CD14-positive monocyte (primary cell): ENCODE measurements at regions not wholly inside any gene's neighbourhood (a gene's known extent, or its start where the extent isn't known, plus 50 kb on each side); places are given as distances from the start of the nearest gene placed in this dataset.

Source experiments
- DNase-seq, 3 donors: peaks; one replicate each; pipeline ENCODE4 v3.0.0-alpha.2; 2011 to 2022
- H2AFZ ChIP-seq: 2 replicates; pipeline ENCODE4 v1.6.0; 2012; ENCODE audit warnings: mild to moderate bottlenecking, low read depth, low read length, inconsistent platforms; ENCODE audit not compliant: insufficient read depth, poor library complexity, severe bottlenecking
- H3K27ac ChIP-seq, 2 donors: 1 replicate in 1 of 2; 2 replicates in 1 of 2; pipeline ENCODE4 v1.5.1; 2012 to 2013; ENCODE audit warnings: low read length in 2 of 2, control low read depth in 1 of 2, inconsistent platforms in 1 of 2, low read depth in 1 of 2, mild to moderate bottlenecking in 1 of 2
- H3K27me3 ChIP-seq, 2 donors: one replicate each; pipeline versions ENCODE4 v1.6.0 to v1.6.1; 2011 to 2013; ENCODE audit warnings: low read length in 2 of 2; ENCODE audit not compliant: control insufficient read depth in 2 of 2, insufficient read depth in 2 of 2
- H3K36me3 ChIP-seq, 2 donors: replicated peaks in 1 of 2; 1 replicate in 1 of 2; 2 replicates in 1 of 2; pipeline versions ENCODE4 v1.5.1 to v1.6.1; 2012 to 2013; ENCODE audit warnings: low read length in 2 of 2, control low read depth in 1 of 2, inconsistent platforms in 1 of 2, mild to moderate bottlenecking in 1 of 2; ENCODE audit not compliant: insufficient read depth in 2 of 2, control insufficient read depth in 1 of 2
- H3K4me1 ChIP-seq, 2 donors: 1 replicate in 1 of 2; 2 replicates in 1 of 2; pipeline versions ENCODE4 v1.5.1 to v1.6.1; 2012 to 2013; ENCODE audit warnings: low read length in 2 of 2, control low read depth in 1 of 2, inconsistent platforms in 1 of 2, mild to moderate bottlenecking in 1 of 2, moderate library complexity in 1 of 2; ENCODE audit not compliant: insufficient read depth in 2 of 2, control insufficient read depth in 1 of 2
- H3K4me2 ChIP-seq: replicated peaks from 2 replicates; pipeline ENCODE3; 2012; ENCODE audit warnings: low read length, moderate library complexity, mild to moderate bottlenecking; ENCODE audit not compliant: poor library complexity, severe bottlenecking; ENCODE audit errors: extremely low read depth
- H3K4me3 ChIP-seq, 3 experiments: fragments of 200-600 bp in 1 of 3; sonication (generic) in 1 of 3; replicated peaks in 1 of 3; 1 replicate in 2 of 3; 2 replicates in 1 of 3; pipeline ENCODE4 v1.5.1; 2011 to 2013; ENCODE audit warnings: low read length in 3 of 3, mild to moderate bottlenecking in 3 of 3, control low read depth in 2 of 3, low read depth in 2 of 3, inconsistent platforms in 1 of 3, moderate library complexity in 1 of 3
- H3K79me2 ChIP-seq: 2 replicates; pipeline ENCODE4 v1.6.0; 2012; ENCODE audit warnings: mild to moderate bottlenecking, control low read depth, inconsistent platforms, low read length, moderate library complexity; ENCODE audit not compliant: insufficient read depth
- H3K9ac ChIP-seq: 2 replicates; pipeline ENCODE4 v1.6.0; 2017; ENCODE audit warnings: low read length, mild to moderate bottlenecking; ENCODE audit not compliant: insufficient read depth, poor library complexity, severe bottlenecking
- H3K9me3 ChIP-seq, 2 donors: replicated peaks in 1 of 2; 1 replicate in 1 of 2; 2 replicates in 1 of 2; pipeline versions ENCODE4 v1.5.1 to v1.6.1; 2012 to 2013; ENCODE audit warnings: low read length in 2 of 2, control low read depth in 1 of 2; ENCODE audit not compliant: control insufficient read depth in 1 of 2, insufficient read depth in 1 of 2
- H4K20me1 ChIP-seq: 2 replicates; pipeline ENCODE4 v1.6.0; 2012; ENCODE audit warnings: mild to moderate bottlenecking, low read length, control low read depth, moderate library complexity; ENCODE audit not compliant: insufficient read depth
- H3K27ac Mint-ChIP-seq, 7 donors: one replicate each; pipeline ENCODE4 v1.8.0; 2020; ENCODE audit warnings: mild to moderate bottlenecking in 7 of 7, mixed read lengths in 7 of 7, moderate library complexity in 6 of 7, inconsistent platforms in 2 of 7
- H3K27me3 Mint-ChIP-seq, 3 donors: one replicate each; pipeline ENCODE4 v1.8.0; 2021 to 2022; ENCODE audit warnings: low read depth in 3 of 3, mild to moderate bottlenecking in 3 of 3, mixed read lengths in 3 of 3, moderate library complexity in 3 of 3, inconsistent platforms in 1 of 3
- H3K36me3 Mint-ChIP-seq, 2 donors: one replicate each; pipeline ENCODE4 v1.8.0; 2020; ENCODE audit warnings: mixed read lengths in 2 of 2, inconsistent platforms in 1 of 2, mild to moderate bottlenecking in 1 of 2
- H3K4me1 Mint-ChIP-seq: one replicate; pipeline ENCODE4 v1.8.0; 2020; ENCODE audit warnings: mild to moderate bottlenecking, mixed read lengths
- H3K4me3 Mint-ChIP-seq, 2 donors: one replicate each; pipeline ENCODE4 v1.8.0; 2020; ENCODE audit warnings: mild to moderate bottlenecking in 2 of 2, mixed read lengths in 2 of 2, moderate library complexity in 1 of 2
- H3K9me3 Mint-ChIP-seq, 7 donors: one replicate each; pipeline ENCODE4 v1.8.0; 2020 to 2022; ENCODE audit warnings: mixed read lengths in 7 of 7, mild to moderate bottlenecking in 6 of 7, moderate library complexity in 6 of 7, inconsistent platforms in 2 of 7
- WGBS: methylation state at CpG from one replicate; pipeline ENCODE4 v1.1.5; 2013; ENCODE audit warnings: missing lambda C conversion rate; ENCODE audit not compliant: insufficient coverage; 5-methylcytosine and 5-hydroxymethylcytosine counted together
- intact Hi-C, 2 donors: fragments of 100-400 bp; cut with micrococcal nuclease; formaldehyde crosslinking; loops; one replicate each; pipeline versions ENCODE4 v1.15.0 to v1.15.1; 2023
- TF ChIP-seq, protein P1 (sequence below): fragments of 200-600 bp; IDR thresholded peaks from one replicate; pipeline ENCODE4 v1.8.0; 2022; ENCODE audit warnings: antibody characterized with exemption, mild to moderate bottlenecking

DNA sequence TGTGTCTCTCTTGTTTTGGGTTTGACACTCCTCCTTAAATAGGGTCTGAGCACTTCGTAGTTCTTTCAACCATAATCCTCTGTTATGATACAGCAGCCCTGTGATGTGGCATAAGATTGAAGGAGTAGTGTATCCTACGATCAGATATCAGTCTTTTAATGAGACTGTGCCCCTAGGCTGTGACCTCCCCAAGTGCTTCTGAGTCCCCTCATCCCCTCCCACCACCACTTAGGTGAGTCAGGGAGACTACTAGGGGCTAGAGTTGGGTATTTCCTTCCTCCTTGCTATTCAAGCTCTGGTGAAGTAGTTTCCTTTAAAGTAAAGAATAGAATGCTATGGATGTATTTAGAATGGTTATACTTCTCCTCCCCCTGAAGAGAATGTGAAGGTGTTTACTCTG is 637.2 kb upstream of the GRAMD2B start:
- Mint-ChIP-seq H3K27me3 (no peaks in the 10 kb centered on the region), H3K9me3 (peaks cover 0 to 4% (median 2%) of the 10 kb centered on the region in 7 donors), H3K27ac (no peak overlapping the region), H3K4me3 (no peak overlapping the region), H3K4me1 (no peaks in the 10 kb centered on the region), H3K36me3 (no peaks in the 10 kb centered on the region)
- no CpG with 5 or more reads among the region's 2 CpGs for WGBS
- no peaks in the 10 kb centered on the region for H3K36me3 ChIP-seq
- no peaks in the 10 kb centered on the region for H3K27me3 ChIP-seq
- H3K4me2 ChIP-seq = no peak overlapping the region
- H3K27ac ChIP-seq = no peak overlapping the region
- DNase-seq = no peak
- TF ChIP-seq, protein P1, sequence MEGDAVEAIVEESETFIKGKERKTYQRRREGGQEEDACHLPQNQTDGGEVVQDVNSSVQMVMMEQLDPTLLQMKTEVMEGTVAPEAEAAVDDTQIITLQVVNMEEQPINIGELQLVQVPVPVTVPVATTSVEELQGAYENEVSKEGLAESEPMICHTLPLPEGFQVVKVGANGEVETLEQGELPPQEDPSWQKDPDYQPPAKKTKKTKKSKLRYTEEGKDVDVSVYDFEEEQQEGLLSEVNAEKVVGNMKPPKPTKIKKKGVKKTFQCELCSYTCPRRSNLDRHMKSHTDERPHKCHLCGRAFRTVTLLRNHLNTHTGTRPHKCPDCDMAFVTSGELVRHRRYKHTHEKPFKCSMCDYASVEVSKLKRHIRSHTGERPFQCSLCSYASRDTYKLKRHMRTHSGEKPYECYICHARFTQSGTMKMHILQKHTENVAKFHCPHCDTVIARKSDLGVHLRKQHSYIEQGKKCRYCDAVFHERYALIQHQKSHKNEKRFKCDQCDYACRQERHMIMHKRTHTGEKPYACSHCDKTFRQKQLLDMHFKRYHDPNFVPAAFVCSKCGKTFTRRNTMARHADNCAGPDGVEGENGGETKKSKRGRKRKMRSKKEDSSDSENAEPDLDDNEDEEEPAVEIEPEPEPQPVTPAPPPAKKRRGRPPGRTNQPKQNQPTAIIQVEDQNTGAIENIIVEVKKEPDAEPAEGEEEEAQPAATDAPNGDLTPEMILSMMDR = no peak
- H3K9ac ChIP-seq = no peak overlapping the region
- H4K20me1 ChIP-seq = no peaks in the 10 kb centered on the region
- H3K4me3 ChIP-seq = no peak overlapping the region
- no peaks in the 10 kb centered on the region for H3K79me2 ChIP-seq
- intact Hi-C loops = no loop called here
- no peaks in the 10 kb centered on the region for H3K4me1 ChIP-seq
- peaks cover 3 to 26% of the 10 kb centered on the region in 2 donors for H3K9me3 ChIP-seq
- no peak overlapping the region for H2AFZ ChIP-seq

DNA sequence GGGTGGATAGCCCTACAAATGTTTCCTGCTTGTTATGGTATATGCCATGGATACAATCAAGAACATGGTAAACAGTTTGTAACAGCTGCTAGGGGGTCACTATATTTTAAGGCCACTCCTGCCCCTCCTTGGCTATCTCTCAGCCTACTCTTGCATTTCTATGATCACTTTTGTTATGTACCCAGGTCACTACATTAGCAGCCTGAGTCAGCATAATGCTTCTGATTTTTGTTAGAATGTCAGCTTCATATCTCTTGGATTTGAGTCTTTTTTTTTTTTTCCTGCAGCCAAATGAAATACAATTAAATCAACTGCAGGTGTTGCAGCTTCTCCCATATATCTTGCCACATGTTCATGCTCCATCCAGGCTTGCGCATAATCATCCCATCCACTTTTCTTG is 629.7 kb upstream of the GRAMD2B start:
- Histone ChIP-seq H2AFZ (no peak overlapping the region), H3K4me1 (no peaks in the 10 kb centered on the region), H3K9me3 (peaks cover 9 to 19% of the 10 kb centered on the region in 2 donors), H3K4me3 (no peak overlapping the region), H3K4me2 (no peak overlapping the region), H3K79me2 (no peaks in the 10 kb centered on the region), H3K36me3 (no peaks in the 10 kb centered on the region), H3K27me3 (no peaks in the 10 kb centered on the region), H3K27ac (no peak overlapping the region), H4K20me1 (no peaks in the 10 kb centered on the region), H3K9ac (no peak overlapping the region)
- H3K4me3 Mint-ChIP-seq = no peak overlapping the region
- intact Hi-C loops = no loop called here
- H3K27ac Mint-ChIP-seq = no peak overlapping the region
- TF ChIP-seq, protein P1 = no peak
- no peaks in the 10 kb centered on the region for H3K4me1 Mint-ChIP-seq
- no peaks in the 10 kb centered on the region for H3K27me3 Mint-ChIP-seq
- 100% methylated on average over 1 of the region's 1 CpG for WGBS
- H3K9me3 Mint-ChIP-seq = peaks cover 0 to 17% (median 6%) of the 10 kb centered on the region in 7 donors
- H3K36me3 Mint-ChIP-seq = no peaks in the 10 kb centered on the region
- DNase-seq = no peak
